ENCODE measurements at regions not wholly inside any gene's neighbourhood (a gene's known extent, or its start where the extent isn't known, plus 50 kb on each side); places are given as distances from the start of the nearest gene placed in this dataset.

GRCh38 chr5:74266836-74267235 lies 373.7 kb downstream of the ENC1 start:
- H3K9me3 ChIP-seq (ENCODE audit: low read depth, low read length, poor library complexity, severe bottlenecking): no peaks in the 10 kb centered on the region

GRCh38 chr5:74266132-74266531 lies 374.4 kb downstream of the ENC1 start:
- ChIA-PET POLR2A (ENCODE audit: low non-redundant PET) (no interaction called here), CTCF (interaction anchor here (1.1 kb wide), 1 partner anchor 68 kb away, joined by 3 read pairs; no protein-coding TSS in a partner anchor)
- H3K4me1 ChIP-seq (ENCODE audit: insufficient read depth, low read length, poor library complexity, severe bottlenecking): no peaks in the 10 kb centered on the region
- intact Hi-C loops (cut with micrococcal nuclease; ENCODE audit: unreplicated experiment): no loop called here
- TF ChIP-seq CTCF (conservative IDR thresholded peaks at IDR 0.05; ENCODE audit: low read depth, low read length) (no peak), EZH2 (IDR thresholded peaks at IDR 0.05; ENCODE audit: borderline replicate concordance, low read depth, low read length, poor library complexity, severe bottlenecking) (no peak)
- H3K27me3 ChIP-seq (replicated peaks; ENCODE audit: insufficient read depth, low read depth, low read length, poor library complexity): no peaks in the 10 kb centered on the region
- DNase-seq (ENCODE audit: low spot score): no peak
- no peak overlapping the region for H3K4me3 ChIP-seq (ENCODE audit: low read depth, low read length, poor library complexity, severe bottlenecking)
- no TSS peak for BruUV-seq (replicated peaks)
- H3K9me3 ChIP-seq (ENCODE audit: low read depth, low read length, poor library complexity, severe bottlenecking): no peaks in the 10 kb centered on the region
- no peaks in the 10 kb centered on the region for H3K36me3 ChIP-seq (ENCODE audit: insufficient read depth, low read length, poor library complexity, severe bottlenecking)
- no peak overlapping the region for H3K27ac ChIP-seq (ENCODE audit: low read depth, low read length, poor library complexity, severe bottlenecking)

More at GRCh38 chr5:74266836-74267235, 373.7 kb downstream of the ENC1 start:
- ChIA-PET CTCF (interaction anchor here (1.1 kb wide), 1 partner anchor 68 kb away, joined by 3 read pairs; no protein-coding TSS in a partner anchor), POLR2A (ENCODE audit: low non-redundant PET) (no interaction called here)
- TF ChIP-seq CTCF (conservative IDR thresholded peaks at IDR 0.05; ENCODE audit: low read depth, low read length): no peak
- TF ChIP-seq EZH2 (IDR thresholded peaks at IDR 0.05; ENCODE audit: borderline replicate concordance, low read depth, low read length, poor library complexity, severe bottlenecking): no peak
- Histone ChIP-seq H3K36me3 (ENCODE audit: insufficient read depth, low read length, poor library complexity, severe bottlenecking) (no peaks in the 10 kb centered on the region), H3K27me3 (replicated peaks; ENCODE audit: insufficient read depth, low read depth, low read length, poor library complexity) (no peaks in the 10 kb centered on the region), H3K4me3 (ENCODE audit: low read depth, low read length, poor library complexity, severe bottlenecking) (no peak overlapping the region), H3K4me1 (ENCODE audit: insufficient read depth, low read length, poor library complexity, severe bottlenecking) (no peaks in the 10 kb centered on the region), H3K27ac (ENCODE audit: low read depth, low read length, poor library complexity, severe bottlenecking) (no peak overlapping the region)
- intact Hi-C loops (cut with micrococcal nuclease; ENCODE audit: unreplicated experiment): no loop called here
- no TSS peak for BruUV-seq (replicated peaks)
- DNase-seq (ENCODE audit: low spot score): no peak

GRCh38 chr5:74262544-74263207 lies 377.9 kb downstream of the ENC1 start:
- CTCF ChIA-PET: no interaction called here
- intact Hi-C loops (cut with micrococcal nuclease; ENCODE audit: unreplicated experiment): no loop called here
- H3K27me3 ChIP-seq (replicated peaks; ENCODE audit: insufficient read depth, low read depth, low read length, poor library complexity): peaks cover 3% of the 10 kb centered on the region
- no peak for TF ChIP-seq CTCF (conservative IDR thresholded peaks at IDR 0.05; ENCODE audit: low read depth, low read length)
- TF ChIP-seq EZH2 (IDR thresholded peaks at IDR 0.05; ENCODE audit: borderline replicate concordance, low read depth, low read length, poor library complexity, severe bottlenecking): no peak
- H3K36me3 ChIP-seq (ENCODE audit: insufficient read depth, low read length, poor library complexity, severe bottlenecking): no peaks in the 10 kb centered on the region
- H3K4me3 ChIP-seq (ENCODE audit: low read depth, low read length, poor library complexity, severe bottlenecking): no peak overlapping the region
- POLR2A ChIA-PET (ENCODE audit: low non-redundant PET): no interaction called here
- no TSS peak for BruUV-seq (replicated peaks)
- no peak for DNase-seq (ENCODE audit: low spot score)
- no peaks in the 10 kb centered on the region for H3K4me1 ChIP-seq (ENCODE audit: insufficient read depth, low read length, poor library complexity, severe bottlenecking)
- no peaks in the 10 kb centered on the region for H3K9me3 ChIP-seq (ENCODE audit: low read depth, low read length, poor library complexity, severe bottlenecking)
- no peak overlapping the region for H3K27ac ChIP-seq (ENCODE audit: low read depth, low read length, poor library complexity, severe bottlenecking)
